ENCODE measurements at regions not wholly inside any gene's neighbourhood (a gene's known extent, or its start where the extent isn't known, plus 50 kb on each side); places are given as distances from the start of the nearest gene placed in this dataset.

- Mint-ChIP-seq H3K9me3 (no peaks in the 10 kb centered on the region), H3K4me3 (no peak overlapping the region), H3K36me3 (ENCODE audit: low read depth) (no peaks in the 10 kb centered on the region), H3K27ac (no peak overlapping the region), H3K4me1 (ENCODE audit: low read depth) (no peaks in the 10 kb centered on the region), H3K27me3 (ENCODE audit: low read depth) (no peaks in the 10 kb centered on the region)
- DNase-seq (ENCODE audit: low spot score) = no peak
Measured at GRCh38 chr9:135369412-135369990, 110.1 kb upstream of the PPP1R26 start.

GRCh38 chr9:135370411-135371375 lies 108.9 kb upstream of the PPP1R26 start:
- no peak overlapping the region for H3K27ac Mint-ChIP-seq

GRCh38 chr9:135371535-135371934 lies 108.0 kb upstream of the PPP1R26 start:
- Mint-ChIP-seq H3K4me1 (ENCODE audit: low read depth) (no peaks in the 10 kb centered on the region), H3K4me3 (no peak overlapping the region), H3K27me3 (ENCODE audit: low read depth) (no peaks in the 10 kb centered on the region), H3K27ac (no peak overlapping the region), H3K9me3 (no peaks in the 10 kb centered on the region), H3K36me3 (ENCODE audit: low read depth) (no peaks in the 10 kb centered on the region)
- no peak for DNase-seq (ENCODE audit: low spot score)

More at GRCh38 chr9:135370411-135371375, 108.9 kb upstream of the PPP1R26 start:
- Mint-ChIP-seq H3K4me3 (no peak overlapping the region), H3K27me3 (ENCODE audit: low read depth) (no peaks in the 10 kb centered on the region), H3K4me1 (ENCODE audit: low read depth) (no peaks in the 10 kb centered on the region), H3K36me3 (ENCODE audit: low read depth) (no peaks in the 10 kb centered on the region), H3K9me3 (no peaks in the 10 kb centered on the region)
- DNase-seq (ENCODE audit: low spot score) = no peak

GRCh38 chr9:135372036-135372435 lies 107.5 kb upstream of the PPP1R26 start:
- H3K27ac Mint-ChIP-seq = no peak overlapping the region
- no peaks in the 10 kb centered on the region for H3K9me3 Mint-ChIP-seq
- no peaks in the 10 kb centered on the region for H3K36me3 Mint-ChIP-seq (ENCODE audit: low read depth)
- no peak overlapping the region for H3K4me3 Mint-ChIP-seq
- H3K4me1 Mint-ChIP-seq (ENCODE audit: low read depth) = no peaks in the 10 kb centered on the region
- H3K27me3 Mint-ChIP-seq (ENCODE audit: low read depth) = no peaks in the 10 kb centered on the region
- no peak for DNase-seq (ENCODE audit: low spot score)

- no peaks in the 10 kb centered on the region for H3K36me3 Mint-ChIP-seq (ENCODE audit: low read depth)
- no peak overlapping the region for H3K27ac Mint-ChIP-seq
- no peak for DNase-seq (ENCODE audit: low spot score)
- H3K27me3 Mint-ChIP-seq (ENCODE audit: low read depth) = no peaks in the 10 kb centered on the region
- no peak overlapping the region for H3K4me3 Mint-ChIP-seq
- no peaks in the 10 kb centered on the region for H3K9me3 Mint-ChIP-seq
- H3K4me1 Mint-ChIP-seq (ENCODE audit: low read depth) = no peaks in the 10 kb centered on the region
Measured at GRCh38 chr9:135372501-135373008, 107.0 kb upstream of the PPP1R26 start.

- Mint-ChIP-seq H3K4me1 (ENCODE audit: low read depth) (no peaks in the 10 kb centered on the region), H3K27ac (no peak overlapping the region), H3K27me3 (ENCODE audit: low read depth) (no peaks in the 10 kb centered on the region), H3K9me3 (no peaks in the 10 kb centered on the region), H3K36me3 (ENCODE audit: low read depth) (no peaks in the 10 kb centered on the region), H3K4me3 (no peak overlapping the region)
- DNase-seq (ENCODE audit: low spot score) = no peak
Measured at GRCh38 chr9:135373151-135373685, 106.4 kb upstream of the PPP1R26 start.

GRCh38 chr9:135373820-135374219 lies 105.8 kb upstream of the PPP1R26 start:
- Mint-ChIP-seq H3K4me3 (no peak overlapping the region), H3K36me3 (ENCODE audit: low read depth) (no peaks in the 10 kb centered on the region), H3K9me3 (no peaks in the 10 kb centered on the region), H3K27ac (no peak overlapping the region), H3K4me1 (ENCODE audit: low read depth) (no peaks in the 10 kb centered on the region), H3K27me3 (ENCODE audit: low read depth) (no peaks in the 10 kb centered on the region)
- DNase-seq (ENCODE audit: low spot score) = no peak

GRCh38 chr9:135374591-135374990 lies 105.0 kb upstream of the PPP1R26 start:
- no peak overlapping the region for H3K27ac Mint-ChIP-seq
- no peaks in the 10 kb centered on the region for H3K9me3 Mint-ChIP-seq
- no peaks in the 10 kb centered on the region for H3K4me1 Mint-ChIP-seq (ENCODE audit: low read depth)
- no peaks in the 10 kb centered on the region for H3K36me3 Mint-ChIP-seq (ENCODE audit: low read depth)
- no peak overlapping the region for H3K4me3 Mint-ChIP-seq
- H3K27me3 Mint-ChIP-seq (ENCODE audit: low read depth) = no peaks in the 10 kb centered on the region
- DNase-seq (ENCODE audit: low spot score) = no peak

- H3K27ac Mint-ChIP-seq = no peak overlapping the region
Measured at GRCh38 chr9:135375001-135375400, 104.6 kb upstream of the PPP1R26 start.

GRCh38 chr9:135376511-135377265 lies 102.9 kb upstream of the PPP1R26 start:
- H3K27ac Mint-ChIP-seq = no peak overlapping the region
- no peak for DNase-seq (ENCODE audit: low spot score)
- no peaks in the 10 kb centered on the region for H3K4me1 Mint-ChIP-seq (ENCODE audit: low read depth)
- H3K9me3 Mint-ChIP-seq = no peaks in the 10 kb centered on the region
- no peak overlapping the region for H3K4me3 Mint-ChIP-seq
- H3K36me3 Mint-ChIP-seq (ENCODE audit: low read depth) = no peaks in the 10 kb centered on the region
- no peaks in the 10 kb centered on the region for H3K27me3 Mint-ChIP-seq (ENCODE audit: low read depth)

More at GRCh38 chr9:135375001-135375400, 104.6 kb upstream of the PPP1R26 start:
- H3K4me3 Mint-ChIP-seq = no peak overlapping the region
- no peaks in the 10 kb centered on the region for H3K9me3 Mint-ChIP-seq
- no peaks in the 10 kb centered on the region for H3K27me3 Mint-ChIP-seq (ENCODE audit: low read depth)
- no peaks in the 10 kb centered on the region for H3K36me3 Mint-ChIP-seq (ENCODE audit: low read depth)
- H3K4me1 Mint-ChIP-seq (ENCODE audit: low read depth) = no peaks in the 10 kb centered on the region
- no peak for DNase-seq (ENCODE audit: low spot score)

GRCh38 chr9:135377431-135377830 lies 102.2 kb upstream of the PPP1R26 start:
- Mint-ChIP-seq H3K36me3 (ENCODE audit: low read depth) (no peaks in the 10 kb centered on the region), H3K4me3 (no peak overlapping the region), H3K27ac (no peak overlapping the region), H3K27me3 (ENCODE audit: low read depth) (no peaks in the 10 kb centered on the region), H3K9me3 (no peaks in the 10 kb centered on the region), H3K4me1 (ENCODE audit: low read depth) (no peaks in the 10 kb centered on the region)
- no peak for DNase-seq (ENCODE audit: low spot score)

GRCh38 chr9:135378751-135379150 lies 100.8 kb upstream of the PPP1R26 start:
- no peaks in the 10 kb centered on the region for H3K27me3 Mint-ChIP-seq (ENCODE audit: low read depth)

GRCh38 chr9:135379540-135380267 lies 99.9 kb upstream of the PPP1R26 start:
- no peaks in the 10 kb centered on the region for H3K4me1 Mint-ChIP-seq (ENCODE audit: low read depth)
- no peaks in the 10 kb centered on the region for H3K9me3 Mint-ChIP-seq
- no peak overlapping the region for H3K4me3 Mint-ChIP-seq
- no peak for DNase-seq (ENCODE audit: low spot score)
- H3K27me3 Mint-ChIP-seq (ENCODE audit: low read depth) = no peaks in the 10 kb centered on the region
- H3K27ac Mint-ChIP-seq = no peak overlapping the region
- no peaks in the 10 kb centered on the region for H3K36me3 Mint-ChIP-seq (ENCODE audit: low read depth)

More at GRCh38 chr9:135378751-135379150, 100.8 kb upstream of the PPP1R26 start:
- Mint-ChIP-seq H3K9me3 (no peaks in the 10 kb centered on the region), H3K4me1 (ENCODE audit: low read depth) (no peaks in the 10 kb centered on the region), H3K36me3 (ENCODE audit: low read depth) (no peaks in the 10 kb centered on the region), H3K4me3 (no peak overlapping the region), H3K27ac (no peak overlapping the region)
- no peak for DNase-seq (ENCODE audit: low spot score)

All from T-helper 2 cell treated with Interferon-gamma antibody and Interleukin-4, amounts not matched to agents 5 μg/mL and 100 μg/mL, for 36 hours (primary cell).